Activated CD8-positive, alpha-beta T cell treated with anti-CD3 and anti-CD28 coated beads for 36 hours (primary cell): ENCODE measurements at regions not wholly inside any gene's neighbourhood (a gene's known extent, or its start where the extent isn't known, plus 50 kb on each side); places are given as distances from the start of the nearest gene placed in this dataset.
"Not testable (repeated sequence)": the region's sequence is repeated elsewhere in the genome, so short reads cannot be mapped to it uniquely, and the experiment has no call there.

Experiments used
- ATAC-seq: fragments of 200-7000 bp; cut with Tn5 transposase; one replicate; pipeline ENCODE4 v1.10.0; 2021; ENCODE audit warnings: mild to moderate bottlenecking, moderate library complexity
- CTCF ChIA-PET: fragments of 350-600 bp; sonication (Branson Sonifier 250); formaldehyde crosslinking; loops from one replicate; lab custom pipeline; 2021; ENCODE audit warnings: antibody characterized with exemption; lab: Charles Lee
- POLR2A ChIA-PET: fragments of 350-600 bp; sonication (Branson Sonifier 250); formaldehyde crosslinking; loops from one replicate; lab custom pipeline; 2021; ENCODE audit warnings: antibody characterized with exemption; lab: Charles Lee
- DNase-seq: peaks from one replicate; pipeline ENCODE4 v3.0.0-alpha.2; 2020
- H3K27ac Mint-ChIP-seq: one replicate; pipeline ENCODE4 v1.8.0; 2021; ENCODE audit warnings: mild to moderate bottlenecking, mixed read lengths
- H3K27me3 Mint-ChIP-seq: one replicate; pipeline ENCODE4 v1.8.0; 2021; ENCODE audit warnings: mixed read lengths
- H3K36me3 Mint-ChIP-seq: one replicate; pipeline ENCODE4 v1.8.0; 2021; ENCODE audit warnings: low read depth, mixed read lengths
- H3K4me1 Mint-ChIP-seq: one replicate; pipeline ENCODE4 v1.8.0; 2021; ENCODE audit warnings: low read depth, mixed read lengths
- H3K4me3 Mint-ChIP-seq: one replicate; pipeline ENCODE4 v1.8.0; 2021; ENCODE audit warnings: mild to moderate bottlenecking, moderate library complexity, mixed read lengths
- H3K9me3 Mint-ChIP-seq: one replicate; pipeline ENCODE4 v1.8.0; 2021; ENCODE audit warnings: mixed read lengths
- intact Hi-C: fragments of 100-400 bp; cut with micrococcal nuclease; formaldehyde crosslinking; loops from one replicate; pipeline ENCODE4 v1.10.0; 2022

- H3K27me3 Mint-ChIP-seq, H3K36me3 Mint-ChIP-seq, POLR2A ChIA-PET, intact Hi-C loops, ATAC-seq, H3K4me1 Mint-ChIP-seq, CTCF ChIA-PET, DNase-seq, H3K9me3 Mint-ChIP-seq, H3K4me3 Mint-ChIP-seq, H3K27ac Mint-ChIP-seq: not testable (repeated sequence)
These were observed 5425.8 kb upstream of the TPTE start for GRCh38 chr21:5095628-5096027.

- H3K4me1 Mint-ChIP-seq, ATAC-seq, intact Hi-C loops, H3K27me3 Mint-ChIP-seq, H3K36me3 Mint-ChIP-seq, DNase-seq, POLR2A ChIA-PET, H3K27ac Mint-ChIP-seq, CTCF ChIA-PET, H3K9me3 Mint-ChIP-seq, H3K4me3 Mint-ChIP-seq: not testable (repeated sequence)
These were observed 5423.2 kb upstream of the TPTE start for GRCh38 chr21:5098010-5098743.

GRCh38 chr21:5100604-5101174 is 5420.7 kb upstream of the TPTE start:
- POLR2A ChIA-PET, H3K27ac Mint-ChIP-seq, CTCF ChIA-PET, H3K4me1 Mint-ChIP-seq, DNase-seq, intact Hi-C loops, H3K27me3 Mint-ChIP-seq, H3K36me3 Mint-ChIP-seq, ATAC-seq, H3K9me3 Mint-ChIP-seq, H3K4me3 Mint-ChIP-seq: not testable (repeated sequence)

- H3K4me3 Mint-ChIP-seq, result peak overlapping the region; percentile 63
- H3K36me3 Mint-ChIP-seq, CTCF ChIA-PET, H3K4me1 Mint-ChIP-seq, intact Hi-C loops, H3K27me3 Mint-ChIP-seq, POLR2A ChIA-PET, H3K9me3 Mint-ChIP-seq: not testable (repeated sequence)
- DNase-seq, result peak; percentile 92
- H3K27ac Mint-ChIP-seq, result peak overlapping the region; percentile 72
- peak; percentile 84 for ATAC-seq
These were observed 5419.6 kb upstream of the TPTE start for GRCh38 chr21:5101749-5102148.

- DNase-seq, result peak; percentile 75
- H3K27me3 Mint-ChIP-seq, result not testable (repeated sequence)
These were observed 5417.4 kb upstream of the TPTE start for GRCh38 chr21:5103880-5104561.

GRCh38 chr21:5104562-5104928 is 5416.8 kb upstream of the TPTE start:
- peak overlapping the region; percentile 79 for H3K4me3 Mint-ChIP-seq
- H3K36me3 Mint-ChIP-seq, H3K4me1 Mint-ChIP-seq, ATAC-seq, intact Hi-C loops, H3K9me3 Mint-ChIP-seq, H3K27me3 Mint-ChIP-seq, CTCF ChIA-PET, POLR2A ChIA-PET: not testable (repeated sequence)
- peak; percentile 21 for DNase-seq
- peak overlapping the region; percentile 91 for H3K27ac Mint-ChIP-seq

More at GRCh38 chr21:5103880-5104561, 5417.4 kb upstream of the TPTE start:
- peak overlapping the region; percentile 79 for H3K4me3 Mint-ChIP-seq
- H3K9me3 Mint-ChIP-seq, intact Hi-C loops, H3K4me1 Mint-ChIP-seq, POLR2A ChIA-PET, CTCF ChIA-PET, H3K36me3 Mint-ChIP-seq: not testable (repeated sequence)
- ATAC-seq, result peak; percentile 29
- H3K27ac Mint-ChIP-seq, result peak overlapping the region; percentile 91

GRCh38 chr21:5105939-5106708 is 5415.3 kb upstream of the TPTE start:
- peak; percentile 17 for ATAC-seq
- H3K4me1 Mint-ChIP-seq, H3K27me3 Mint-ChIP-seq, CTCF ChIA-PET, H3K4me3 Mint-ChIP-seq, intact Hi-C loops, H3K9me3 Mint-ChIP-seq, H3K36me3 Mint-ChIP-seq, POLR2A ChIA-PET, H3K27ac Mint-ChIP-seq: not testable (repeated sequence)
- DNase-seq, result peak; percentile 77

GRCh38 chr21:5106767-5107464 is 5414.5 kb upstream of the TPTE start:
- CTCF ChIA-PET, H3K9me3 Mint-ChIP-seq, H3K4me3 Mint-ChIP-seq, H3K36me3 Mint-ChIP-seq, H3K27me3 Mint-ChIP-seq, DNase-seq, intact Hi-C loops, ATAC-seq, POLR2A ChIA-PET, H3K4me1 Mint-ChIP-seq: not testable (repeated sequence)
- peak overlapping the region; percentile 75 for H3K27ac Mint-ChIP-seq

- CTCF ChIA-PET, POLR2A ChIA-PET, H3K27ac Mint-ChIP-seq, H3K36me3 Mint-ChIP-seq, intact Hi-C loops, ATAC-seq, H3K9me3 Mint-ChIP-seq, DNase-seq, H3K4me3 Mint-ChIP-seq, H3K4me1 Mint-ChIP-seq, H3K27me3 Mint-ChIP-seq: not testable (repeated sequence)
These were observed 5413.7 kb upstream of the TPTE start for GRCh38 chr21:5107637-5108036.

- POLR2A ChIA-PET, H3K9me3 Mint-ChIP-seq, ATAC-seq, CTCF ChIA-PET, H3K27me3 Mint-ChIP-seq, intact Hi-C loops, H3K27ac Mint-ChIP-seq, H3K36me3 Mint-ChIP-seq, H3K4me1 Mint-ChIP-seq, H3K4me3 Mint-ChIP-seq: not testable (repeated sequence)
- peak; percentile 0 for DNase-seq
These were observed 5413.2 kb upstream of the TPTE start for GRCh38 chr21:5108048-5108775.

GRCh38 chr21:5111197-5111596 is 5410.2 kb upstream of the TPTE start:
- DNase-seq, result peak; percentile 0
- H3K9me3 Mint-ChIP-seq, H3K27me3 Mint-ChIP-seq, ATAC-seq, H3K27ac Mint-ChIP-seq, intact Hi-C loops, H3K36me3 Mint-ChIP-seq, POLR2A ChIA-PET, H3K4me3 Mint-ChIP-seq, H3K4me1 Mint-ChIP-seq, CTCF ChIA-PET: not testable (repeated sequence)
